GM20431 (cell line): ENCODE measurements at regions not wholly inside any gene's neighbourhood (a gene's known extent, or its start where the extent isn't known, plus 50 kb on each side); places are given as distances from the start of the nearest gene placed in this dataset.
"Not testable (repeated sequence)": the region's sequence is repeated elsewhere in the genome, so short reads cannot be mapped to it uniquely, and the experiment has no call there.

Source experiments
- in situ Hi-C: fragments of 300-500 bp; cut with MseI, MboI; formaldehyde crosslinking; loops from one replicate; pipeline ENCODE4 v1.15.0; 2020; ENCODE audit warnings: low sequenced_read_pairs; ENCODE audit not compliant: unreplicated experiment

DNA sequence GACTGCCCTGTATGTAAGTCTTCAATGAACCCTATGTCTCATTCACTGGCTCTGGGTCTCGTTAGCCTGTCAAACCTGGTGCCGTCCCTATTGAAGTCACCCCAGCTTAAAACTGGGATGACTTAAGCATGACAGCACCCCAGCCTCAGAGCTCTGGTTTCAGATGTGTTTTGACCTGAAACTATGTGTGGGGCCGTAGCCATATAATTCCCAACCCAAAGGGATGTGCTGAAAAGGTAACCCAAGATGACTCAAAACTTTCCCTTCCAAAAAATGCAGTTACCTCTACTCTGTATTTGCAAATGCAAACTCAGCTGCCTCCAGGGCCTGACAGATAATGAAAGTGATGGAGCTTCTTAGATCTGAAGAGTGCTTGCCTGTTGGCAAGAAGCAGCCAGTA is 478.3 kb upstream of the ERCC4 start:
- in situ Hi-C loops: no loop called here

DNA sequence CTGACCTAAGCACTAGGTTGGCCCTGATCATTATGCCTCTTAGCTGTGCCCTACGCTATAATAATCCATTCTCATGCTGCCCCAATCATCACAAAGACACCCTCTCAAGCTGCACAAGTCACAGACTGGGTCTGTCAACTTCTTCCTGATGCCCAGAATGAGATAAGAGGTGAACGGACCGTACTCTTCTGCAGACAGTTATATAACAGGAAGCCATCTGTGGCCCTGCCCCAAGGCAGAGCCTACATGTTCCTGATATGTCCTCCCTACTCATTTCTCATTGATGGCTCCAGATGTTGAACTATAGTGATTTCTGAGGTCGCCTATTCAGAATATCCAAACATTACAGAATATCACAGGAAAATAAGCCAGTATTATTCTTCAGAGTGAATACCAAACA is 471.6 kb upstream of the ERCC4 start:
- in situ Hi-C loops: no loop called here

DNA sequence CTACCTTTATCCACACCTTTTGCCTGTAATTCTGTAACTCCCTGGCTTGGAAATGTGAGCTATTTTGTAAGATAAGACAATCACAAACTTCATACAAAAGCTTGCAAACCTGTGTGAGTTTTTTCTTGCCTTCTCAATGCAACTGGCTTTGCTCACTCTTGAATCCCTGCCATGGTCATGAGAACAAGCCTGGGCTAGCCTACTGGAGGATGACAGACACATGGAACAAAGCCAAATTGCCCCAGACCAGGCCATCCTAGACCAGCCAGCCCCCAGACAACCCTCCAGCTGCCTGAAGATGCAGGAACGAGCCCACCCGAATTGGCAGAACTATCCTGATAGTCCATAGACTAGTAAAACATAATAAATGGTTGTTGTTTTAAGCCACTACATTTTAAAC is 466.6 kb upstream of the ERCC4 start:
- in situ Hi-C loops: loop anchor here (25.0 kb wide), 1 partner anchor 541 kb away; the partner anchor contains the start of gene SHISA9

DNA sequence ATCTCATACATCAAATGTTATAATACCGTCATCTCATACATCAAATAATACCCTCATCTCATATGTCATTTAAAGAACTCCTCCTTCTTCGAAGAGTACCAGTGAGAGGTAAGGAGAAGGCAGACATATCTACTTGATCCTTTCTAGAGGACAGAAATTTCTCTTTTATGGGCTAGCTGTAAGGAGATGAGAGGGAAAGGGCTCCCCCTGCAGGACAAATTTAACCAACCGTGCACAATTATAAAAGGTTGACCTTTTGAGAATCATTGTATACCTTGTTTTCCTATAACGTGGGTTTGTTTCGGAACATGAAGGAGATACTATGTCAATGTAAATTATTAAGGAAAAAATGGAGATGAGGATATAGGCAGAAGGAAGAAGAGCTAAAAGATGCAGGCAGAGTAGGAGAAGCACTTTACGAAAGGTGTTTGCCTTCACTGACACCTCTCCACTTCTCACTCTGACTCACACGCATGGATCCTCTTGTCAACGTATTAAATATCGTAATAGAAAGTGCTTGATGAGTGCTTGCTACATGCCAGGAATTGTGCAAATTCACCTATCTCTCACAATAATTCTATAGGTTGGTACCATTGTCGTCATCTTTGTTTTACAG is 465.9 kb upstream of the ERCC4 start:
- in situ Hi-C loops: loop anchor here (25.0 kb wide), 1 partner anchor 542 kb away; the partner anchor contains the start of gene SHISA9

DNA sequence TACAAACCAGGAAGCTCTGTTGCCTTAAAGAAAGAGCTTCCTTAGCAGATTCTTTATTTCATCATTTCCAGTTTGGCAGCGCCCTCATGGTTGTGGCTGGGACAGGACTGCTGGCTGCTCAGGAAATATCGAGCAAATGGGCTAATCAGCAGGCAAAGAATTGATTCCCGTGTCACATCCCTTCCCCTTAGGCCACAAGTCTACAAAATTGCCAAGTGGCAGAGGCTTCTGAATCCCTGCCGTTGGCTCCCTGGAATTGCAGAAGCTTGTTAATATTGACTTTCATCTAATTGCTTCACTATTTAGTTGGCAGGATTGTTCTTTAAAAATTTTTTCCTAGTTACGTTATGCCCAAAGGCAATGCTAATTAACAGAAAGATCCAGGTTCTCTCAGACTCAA is 456.3 kb upstream of the ERCC4 start:
- in situ Hi-C loops: loop anchor here (25.0 kb wide), 1 partner anchor 551 kb away; the partner anchor contains the start of gene SHISA9

DNA sequence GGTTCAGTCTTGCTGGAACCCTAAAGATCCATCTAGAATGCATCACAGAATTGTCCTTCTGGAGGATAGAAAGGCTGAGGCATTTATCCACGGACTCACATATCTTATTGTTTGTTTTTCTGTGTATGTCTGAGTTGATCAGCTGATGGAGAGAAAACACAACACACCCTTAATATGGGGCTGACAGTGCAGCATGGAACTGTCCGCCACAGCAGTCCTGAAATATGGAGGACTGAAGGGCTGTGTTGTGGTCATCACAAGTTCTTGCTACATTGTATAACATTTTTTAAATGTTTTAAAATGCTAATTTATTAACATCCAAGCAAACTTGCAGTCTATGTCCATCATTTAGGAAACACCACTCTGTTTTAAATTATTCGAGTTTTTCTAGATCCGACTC is 448.9 kb upstream of the ERCC4 start:
- in situ Hi-C loops: loop anchor here (25.0 kb wide), 1 partner anchor 559 kb away; the partner anchor contains the start of gene SHISA9

DNA sequence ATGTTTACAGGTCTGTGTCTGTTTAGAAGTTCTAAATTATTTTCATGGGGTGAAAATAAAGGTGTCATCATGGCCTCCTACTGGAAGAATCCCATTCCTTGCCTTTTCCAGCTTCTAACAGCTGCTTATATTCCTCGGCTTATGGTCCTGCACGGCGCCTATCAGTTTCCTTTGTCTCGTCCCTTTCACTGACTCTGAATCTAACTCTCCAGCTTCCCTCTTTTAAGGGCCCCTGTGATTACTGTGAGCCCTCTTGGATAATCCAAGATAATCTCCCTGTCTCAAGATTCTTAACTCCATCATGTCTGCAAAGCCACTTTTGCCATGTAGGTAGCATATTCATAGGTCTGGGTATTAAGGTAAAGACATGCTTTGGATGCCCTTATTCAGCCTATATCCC is 441.0 kb upstream of the ERCC4 start:
- in situ Hi-C loops: no loop called here

DNA sequence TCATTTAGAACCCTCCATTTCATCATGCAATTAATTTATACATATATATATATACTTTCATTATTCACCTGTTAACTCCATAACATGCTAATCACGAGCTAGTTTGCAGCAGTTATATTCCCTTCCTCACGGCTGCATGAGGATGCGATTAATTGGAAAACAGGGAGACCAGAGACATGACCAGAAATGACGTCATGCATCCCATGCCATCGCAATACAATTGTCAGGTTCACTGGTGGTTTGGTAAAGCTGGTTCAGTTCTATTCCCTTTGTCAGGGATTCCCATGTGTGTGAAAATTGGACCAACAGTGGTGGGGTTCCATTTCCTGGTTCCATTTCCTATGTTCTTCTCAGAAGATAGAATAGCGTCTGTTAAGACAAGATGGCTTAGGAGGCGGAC is 440.4 kb upstream of the ERCC4 start:
- in situ Hi-C loops: no loop called here

DNA sequence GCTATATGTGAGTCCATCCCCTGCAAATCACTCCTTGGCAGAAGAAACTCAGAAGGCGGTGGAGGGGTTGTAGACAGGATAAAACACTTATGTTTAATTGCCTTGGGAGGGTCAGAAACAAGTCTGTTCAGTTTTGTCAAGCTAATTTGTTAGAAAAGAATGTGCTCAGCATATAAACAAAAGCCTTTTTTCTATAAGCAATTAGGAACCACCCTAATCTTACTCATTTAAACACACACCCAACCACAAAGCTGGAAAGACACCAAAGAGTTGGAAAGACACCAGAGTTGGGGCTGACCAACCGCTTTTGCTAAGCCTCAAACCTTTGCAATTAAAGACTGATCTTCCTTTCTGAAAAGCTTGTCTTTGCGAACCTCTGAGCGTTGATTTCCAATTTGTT is 439.2 kb upstream of the ERCC4 start:
- in situ Hi-C loops: no loop called here

DNA sequence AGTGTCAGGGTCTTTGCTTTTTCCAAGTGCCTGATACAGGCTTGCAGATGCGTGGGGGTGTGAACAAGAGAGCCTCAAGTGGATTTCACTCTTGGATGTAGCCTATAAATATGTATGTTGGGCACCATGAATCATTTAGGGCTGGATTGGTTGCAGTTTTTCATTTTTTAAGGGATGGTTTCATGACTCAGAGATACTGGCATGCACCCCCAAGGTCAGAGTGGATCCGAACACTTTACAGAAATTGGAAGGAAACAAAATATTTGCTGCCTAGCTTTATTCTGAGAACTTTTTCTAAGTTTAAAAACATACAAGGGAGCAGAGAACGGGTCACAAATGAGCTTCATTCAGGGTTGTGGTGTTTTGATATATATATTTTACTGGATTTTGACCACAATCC is 436.8 kb upstream of the ERCC4 start:
- in situ Hi-C loops: no loop called here

DNA sequence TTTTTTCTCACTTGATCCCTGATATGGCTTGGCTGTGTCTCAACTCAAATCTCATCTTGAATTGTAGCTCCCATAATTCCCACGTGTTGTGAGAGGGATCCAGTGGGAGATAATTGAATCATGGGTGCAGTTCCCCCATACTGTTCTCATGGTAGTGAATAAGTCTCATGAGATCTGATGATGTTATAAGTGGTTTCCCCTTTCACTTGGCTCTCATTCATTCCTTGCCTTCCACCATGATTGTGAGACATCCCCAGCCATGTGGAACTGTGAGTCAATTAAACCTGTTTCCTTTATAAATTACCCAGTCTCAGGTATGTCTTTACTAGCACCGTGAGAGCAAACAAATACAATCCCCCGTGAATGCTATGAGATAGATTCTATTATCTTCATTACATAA is 430.5 kb upstream of the ERCC4 start:
- in situ Hi-C loops: not testable (repeated sequence)

DNA sequence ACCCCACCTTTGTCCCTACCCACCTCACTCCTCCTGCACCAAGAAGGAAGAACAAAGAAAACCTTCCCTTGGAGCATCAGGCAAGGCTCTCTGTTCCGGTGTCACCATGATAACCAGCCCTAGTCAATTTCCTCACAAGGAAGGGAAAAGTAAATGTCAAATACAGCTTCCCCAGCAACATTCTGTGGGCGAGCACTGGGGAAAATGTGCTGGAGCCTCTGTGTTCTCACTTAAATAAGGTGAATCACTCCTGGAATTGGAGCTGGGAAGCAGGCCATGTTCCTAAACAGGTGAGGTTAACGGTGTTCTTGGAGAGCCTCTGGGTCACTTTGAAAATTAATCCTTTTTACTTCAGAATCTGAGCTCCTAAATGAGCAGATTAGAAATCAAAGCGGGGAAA is 427.9 kb upstream of the ERCC4 start:
- in situ Hi-C loops: no loop called here

DNA sequence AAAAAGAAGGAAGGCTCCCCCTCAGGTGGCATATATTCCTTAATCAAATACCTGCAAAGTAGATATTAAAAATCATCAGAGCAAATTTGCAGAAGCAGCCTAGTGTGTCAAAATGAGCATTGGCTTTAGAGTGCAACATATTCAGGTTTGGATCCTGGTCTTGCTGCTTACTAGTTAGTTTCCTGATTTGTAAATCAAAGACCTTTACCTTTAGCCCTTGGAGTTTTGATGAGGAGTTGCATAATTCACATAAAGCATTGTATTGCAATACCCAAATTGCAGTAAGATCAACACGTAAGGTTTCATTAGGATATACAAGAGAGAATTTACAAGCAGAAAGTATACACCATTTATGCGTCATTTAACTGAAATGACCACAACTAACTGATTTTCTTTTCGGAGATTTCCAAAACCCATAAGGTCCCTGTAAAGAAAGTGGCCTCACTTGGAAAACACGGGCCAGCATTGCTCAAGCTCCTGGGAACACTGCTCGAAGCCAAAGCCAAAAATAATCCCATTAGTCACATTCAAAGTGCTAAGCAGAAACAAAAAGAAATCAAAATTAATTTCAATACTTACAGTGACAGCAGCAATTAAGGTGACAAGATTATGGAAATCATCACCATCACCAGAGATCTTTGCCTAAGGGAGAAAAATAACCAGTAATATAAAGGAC is 415.9 kb upstream of the ERCC4 start:
- in situ Hi-C loops: no loop called here

DNA sequence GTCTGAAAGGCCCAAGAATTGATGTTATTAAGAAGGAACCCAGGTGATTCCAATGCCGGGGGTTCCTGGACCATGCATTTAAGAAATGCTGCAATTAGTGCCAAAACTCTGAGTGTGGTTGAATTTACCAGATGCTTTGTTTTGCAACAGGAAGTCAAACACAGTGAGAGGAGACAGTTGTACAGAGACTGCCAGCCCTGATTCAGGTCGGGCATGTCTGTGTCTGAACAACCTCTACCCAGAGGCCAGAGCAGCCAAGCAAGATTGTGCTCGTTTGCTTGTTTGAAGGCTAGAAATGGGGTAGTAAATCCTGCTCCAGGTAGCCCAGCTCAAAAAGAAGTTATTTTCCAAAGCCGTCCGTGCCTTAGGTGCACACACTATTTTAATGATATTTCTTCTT is 412.4 kb upstream of the ERCC4 start:
- in situ Hi-C loops: no loop called here

DNA sequence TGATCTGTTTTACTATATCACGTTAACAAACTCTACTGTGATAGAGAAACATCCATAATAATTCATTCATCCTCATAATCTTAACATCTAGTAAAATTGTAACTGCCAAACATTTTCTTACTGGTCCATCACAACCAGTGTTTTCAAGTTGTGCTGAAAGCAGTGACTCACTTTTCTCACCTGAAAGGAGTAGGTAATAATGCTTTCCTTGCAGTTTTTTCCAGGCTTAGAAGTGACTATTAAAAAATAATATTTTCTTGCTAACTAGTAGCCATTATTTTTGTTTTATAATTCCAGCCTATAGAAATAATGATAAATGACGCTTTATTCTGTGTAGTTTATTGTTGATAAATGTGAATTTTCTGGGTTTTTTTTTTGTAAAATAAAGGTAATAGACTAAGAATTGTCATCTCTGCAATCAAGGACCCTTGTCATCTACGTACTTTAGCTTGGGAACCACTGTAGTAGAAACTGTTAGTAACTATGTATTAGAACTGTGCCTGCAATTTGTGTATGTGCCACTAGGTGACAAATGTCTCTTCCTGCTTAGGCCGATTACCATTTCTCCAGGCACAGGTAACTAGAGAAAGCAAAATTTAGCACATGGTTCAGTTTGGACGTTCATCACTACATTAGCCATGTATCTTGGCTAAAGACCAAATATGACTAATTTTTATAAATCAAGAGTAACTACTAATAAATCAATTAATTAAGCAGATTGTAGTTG is 409.4 kb upstream of the ERCC4 start:
- in situ Hi-C loops: no loop called here

DNA sequence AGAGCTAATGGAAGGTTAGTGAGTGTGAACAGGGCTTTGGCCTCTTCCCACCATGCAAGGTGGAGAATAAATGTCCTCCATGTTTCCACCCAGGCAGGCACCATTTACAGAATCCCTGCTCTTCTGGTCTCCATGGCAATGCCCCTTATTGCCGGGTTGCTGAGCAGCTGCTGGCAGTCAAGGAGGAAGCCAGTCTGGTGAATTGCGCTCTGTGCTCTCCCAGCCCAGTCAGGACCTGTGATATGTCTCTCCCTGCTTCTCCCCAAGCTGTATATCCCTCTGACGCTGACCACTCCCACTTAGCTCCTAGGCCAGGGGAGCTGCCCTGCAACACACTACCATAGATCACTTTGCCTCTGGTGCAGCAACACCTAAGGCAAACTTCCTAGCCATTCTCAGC is 402.1 kb upstream of the ERCC4 start:
- in situ Hi-C loops: no loop called here

DNA sequence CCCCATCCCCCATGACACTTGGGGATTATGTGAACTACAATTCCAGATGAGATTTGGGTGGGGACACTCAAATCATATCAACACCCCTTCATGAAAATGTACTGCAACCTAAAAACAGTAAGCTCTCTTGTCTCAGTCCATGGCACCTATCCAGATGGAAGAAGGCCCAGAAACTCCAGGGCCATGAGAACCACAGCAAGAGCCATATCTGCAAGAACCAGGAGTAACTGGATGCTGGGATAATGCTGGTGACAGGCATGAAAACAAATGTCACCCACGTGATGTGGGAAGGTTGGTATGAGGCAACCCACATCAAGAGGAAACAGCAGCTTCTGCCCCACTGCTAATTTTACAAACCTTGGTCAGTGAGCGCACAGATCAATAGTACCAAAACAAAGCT is 400.1 kb upstream of the ERCC4 start:
- in situ Hi-C loops: no loop called here

DNA sequence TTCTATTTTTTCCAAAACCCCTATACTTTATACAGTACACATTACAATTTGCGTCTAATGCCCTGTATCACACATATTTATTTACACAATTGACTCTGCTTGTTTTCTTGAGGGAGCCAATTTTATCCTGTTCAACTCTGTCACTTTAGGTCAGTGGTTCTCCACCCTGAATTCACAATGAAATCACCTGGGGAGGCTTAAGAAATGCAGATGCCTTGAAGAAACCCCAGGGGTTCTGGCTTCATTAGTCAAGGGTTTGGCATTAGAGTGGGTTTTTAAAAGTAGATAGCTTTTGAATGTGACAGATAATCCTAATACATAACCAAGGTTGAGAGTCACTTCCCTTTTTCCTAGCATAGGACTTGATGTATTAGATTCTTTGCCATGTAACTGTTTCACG is 398.6 kb upstream of the ERCC4 start:
- in situ Hi-C loops: no loop called here

DNA sequence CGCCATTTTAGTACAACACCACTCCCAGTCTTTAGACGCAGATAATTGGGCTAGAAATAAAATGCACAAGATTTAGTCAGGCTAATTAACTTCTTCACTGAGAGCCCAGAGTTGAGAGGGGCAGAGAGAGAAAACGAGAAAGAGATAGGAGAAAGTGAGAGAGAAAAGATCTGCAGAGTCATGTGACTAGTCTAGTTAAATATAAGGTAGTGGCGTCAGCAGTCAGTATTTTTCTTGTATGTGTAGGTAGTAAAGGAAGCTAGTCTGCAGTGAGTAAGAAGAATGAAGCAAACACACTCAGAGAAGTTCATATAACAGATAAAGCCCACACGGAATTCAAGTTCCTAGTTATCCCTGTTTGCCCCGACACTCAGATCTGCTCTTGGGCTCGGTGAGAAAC is 392.6 kb upstream of the ERCC4 start:
- in situ Hi-C loops: no loop called here

DNA sequence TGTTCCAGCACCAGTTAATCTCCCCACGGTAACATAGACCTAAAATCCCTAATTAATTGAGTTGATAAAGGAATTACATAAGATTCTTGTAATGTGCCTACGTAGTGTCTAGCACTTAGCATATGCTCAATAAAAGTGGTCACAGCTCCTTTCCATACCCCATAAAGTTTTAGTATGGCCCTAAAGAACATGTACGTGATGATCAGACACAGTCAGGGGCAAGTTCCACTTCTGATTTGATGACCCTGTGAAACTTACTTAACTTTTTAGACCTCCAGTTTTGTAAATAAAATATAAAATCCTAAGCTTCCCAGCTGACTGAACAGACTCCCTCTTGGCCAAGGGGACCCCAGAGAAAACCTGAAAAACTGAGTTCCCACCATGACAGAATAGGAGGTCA is 391.3 kb upstream of the ERCC4 start:
- in situ Hi-C loops: no loop called here
